ENCODE measurements at regions not wholly inside any gene's neighbourhood (a gene's known extent, or its start where the extent isn't known, plus 50 kb on each side); places are given as distances from the start of the nearest gene placed in this dataset.

DNA sequence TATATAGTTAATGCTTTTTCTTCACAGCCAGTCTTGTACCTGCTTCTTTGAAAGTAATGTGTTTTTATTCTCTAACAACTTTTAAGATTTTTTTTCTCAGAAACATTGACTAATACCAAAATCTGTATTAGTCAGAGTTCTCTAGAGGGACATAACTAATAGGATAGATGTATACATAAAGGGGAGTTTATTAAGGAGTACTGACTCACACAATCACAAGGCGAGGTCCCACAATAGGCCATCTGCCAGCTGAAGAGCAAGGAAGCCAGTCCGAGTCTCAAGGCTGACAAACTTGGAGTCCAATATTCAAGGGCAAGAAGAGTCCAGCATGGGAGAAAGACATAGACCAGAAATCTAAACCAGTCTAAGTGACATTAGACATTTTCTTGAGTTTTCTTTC lies 140.0 kb downstream of the RAB38 start:
- CTCF ChIA-PET, result no interaction called here
- H3K27me3 Mint-ChIP-seq (ENCODE audit: low read depth), result peaks cover 2% of the 10 kb centered on the region
- H3K4me3 Mint-ChIP-seq, result no peak overlapping the region
- peaks cover 2% of the 10 kb centered on the region for H3K9me3 Mint-ChIP-seq
- no peaks in the 10 kb centered on the region for H3K4me1 Mint-ChIP-seq (ENCODE audit: low read depth)
- H3K36me3 Mint-ChIP-seq (ENCODE audit: low read depth), result no peaks in the 10 kb centered on the region
- no peak for DNase-seq
- intact Hi-C loops (cut with micrococcal nuclease), result no loop called here
- no peak overlapping the region for H3K27ac Mint-ChIP-seq

DNA sequence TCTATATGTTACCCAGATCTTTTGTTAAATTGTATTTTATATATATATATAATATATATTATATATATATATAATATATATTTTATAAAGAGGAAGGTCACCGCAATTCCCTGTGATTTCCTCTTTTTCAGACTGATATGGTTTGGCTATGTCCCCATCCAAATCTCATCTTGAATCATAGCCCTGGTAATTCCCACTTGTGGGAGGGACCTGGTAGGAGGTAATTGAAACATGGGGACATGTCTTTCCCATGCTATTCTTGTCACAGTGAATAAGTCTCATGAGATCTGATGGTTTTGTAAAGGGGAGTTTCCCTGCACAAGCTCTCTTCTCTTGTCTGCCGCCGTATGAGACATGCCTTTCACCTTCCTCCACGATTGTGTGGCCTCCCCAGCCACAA lies 157.6 kb downstream of the RAB38 start:
- CTCF ChIA-PET, result interaction anchor here (0.6 to 3.6 kb wide), 7 partner anchors 214 to 541 kb away, joined by 3 to 41 read pairs (median 4); no protein-coding TSS in a partner anchor
- H3K27ac Mint-ChIP-seq, result no peak overlapping the region
- intact Hi-C loops (cut with micrococcal nuclease), result no loop called here
- peaks cover 2% of the 10 kb centered on the region for H3K27me3 Mint-ChIP-seq (ENCODE audit: low read depth)
- DNase-seq, result no peak
- no peaks in the 10 kb centered on the region for H3K4me1 Mint-ChIP-seq (ENCODE audit: low read depth)
- H3K4me3 Mint-ChIP-seq, result no peak overlapping the region
- H3K9me3 Mint-ChIP-seq, result no peaks in the 10 kb centered on the region
- H3K36me3 Mint-ChIP-seq (ENCODE audit: low read depth), result no peaks in the 10 kb centered on the region

DNA sequence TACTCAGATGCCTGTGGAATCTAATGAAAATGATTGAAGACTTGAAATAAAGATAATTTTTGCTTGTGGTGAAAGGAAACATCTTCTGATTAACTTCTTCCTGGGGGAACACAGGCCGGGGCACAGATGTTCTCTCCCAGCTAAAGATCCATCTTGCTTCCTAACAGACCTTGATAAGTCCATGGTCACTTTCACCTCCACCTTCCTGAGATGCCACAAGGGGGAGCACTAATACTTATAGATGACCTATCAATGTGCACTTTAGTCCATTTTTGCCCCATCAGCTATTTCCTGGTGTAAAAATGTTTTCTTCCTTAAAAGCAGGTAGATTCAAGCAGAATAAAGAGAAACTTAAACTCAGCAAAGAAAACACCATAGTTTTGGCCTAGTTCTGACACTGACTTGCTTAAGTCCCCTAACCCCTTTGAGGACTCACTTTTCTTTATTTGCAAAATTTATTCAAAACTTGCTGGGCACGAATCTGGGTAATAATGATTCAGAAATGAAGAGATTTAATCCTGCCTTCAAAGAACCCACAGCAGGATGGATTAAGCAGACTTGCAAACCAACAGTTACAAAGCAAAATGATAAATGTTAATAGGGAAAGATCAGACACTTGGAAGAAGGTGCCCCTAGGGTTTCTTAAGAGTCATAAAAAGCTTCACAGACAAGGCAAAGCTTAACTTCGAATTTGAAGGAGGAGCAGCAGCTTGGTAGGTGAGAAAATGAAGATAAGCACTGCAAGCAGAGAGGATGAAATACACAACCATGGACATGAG lies 158.7 kb downstream of the RAB38 start:
- DNase-seq, result peak; percentile 77
- H3K36me3 Mint-ChIP-seq (ENCODE audit: low read depth), result no peaks in the 10 kb centered on the region
- CTCF ChIA-PET, result interaction anchor here (0.6 to 3.6 kb wide), 16 partner anchors 11 to 539 kb away, joined by 3 to 41 read pairs (median 3); no protein-coding TSS in a partner anchor
- no peaks in the 10 kb centered on the region for H3K9me3 Mint-ChIP-seq
- no peak overlapping the region for H3K27ac Mint-ChIP-seq
- H3K4me3 Mint-ChIP-seq, result no peak overlapping the region
- H3K27me3 Mint-ChIP-seq (ENCODE audit: low read depth), result no peaks in the 10 kb centered on the region
- intact Hi-C loops (cut with micrococcal nuclease), result loop anchor here (1.0 kb wide), 2 partner anchors 528 to 536 kb away; no protein-coding TSS in a partner anchor
- no peaks in the 10 kb centered on the region for H3K4me1 Mint-ChIP-seq (ENCODE audit: low read depth)

DNA sequence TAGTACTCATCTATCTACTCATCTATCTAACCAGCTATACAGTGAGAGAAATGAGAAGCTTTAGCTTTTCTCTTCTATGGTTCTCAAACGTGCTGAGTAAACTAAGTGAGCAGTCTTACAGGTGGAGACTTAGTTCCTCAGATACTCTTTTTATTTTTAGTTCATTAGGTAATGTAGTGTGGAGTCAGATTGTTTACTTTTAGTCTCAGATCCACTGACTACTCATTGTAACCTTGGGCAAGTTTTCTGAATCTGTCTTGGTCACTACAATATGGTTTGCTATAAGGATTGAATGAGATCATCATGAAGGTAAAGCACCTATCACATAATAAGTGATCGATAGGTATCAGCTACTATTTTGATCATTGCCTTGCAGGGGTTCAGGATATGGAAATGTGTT lies 160.1 kb downstream of the RAB38 start:
- no peaks in the 10 kb centered on the region for H3K4me1 Mint-ChIP-seq (ENCODE audit: low read depth)
- no peaks in the 10 kb centered on the region for H3K36me3 Mint-ChIP-seq (ENCODE audit: low read depth)
- H3K27me3 Mint-ChIP-seq (ENCODE audit: low read depth), result no peaks in the 10 kb centered on the region
- H3K27ac Mint-ChIP-seq, result no peak overlapping the region
- CTCF ChIA-PET, result interaction anchor here (0.6 to 3.6 kb wide), 5 partner anchors 38 to 536 kb away, joined by 3 to 41 read pairs (median 4); no protein-coding TSS in a partner anchor
- no peak for DNase-seq
- no peaks in the 10 kb centered on the region for H3K9me3 Mint-ChIP-seq
- intact Hi-C loops (cut with micrococcal nuclease), result no loop called here
- H3K4me3 Mint-ChIP-seq, result no peak overlapping the region

DNA sequence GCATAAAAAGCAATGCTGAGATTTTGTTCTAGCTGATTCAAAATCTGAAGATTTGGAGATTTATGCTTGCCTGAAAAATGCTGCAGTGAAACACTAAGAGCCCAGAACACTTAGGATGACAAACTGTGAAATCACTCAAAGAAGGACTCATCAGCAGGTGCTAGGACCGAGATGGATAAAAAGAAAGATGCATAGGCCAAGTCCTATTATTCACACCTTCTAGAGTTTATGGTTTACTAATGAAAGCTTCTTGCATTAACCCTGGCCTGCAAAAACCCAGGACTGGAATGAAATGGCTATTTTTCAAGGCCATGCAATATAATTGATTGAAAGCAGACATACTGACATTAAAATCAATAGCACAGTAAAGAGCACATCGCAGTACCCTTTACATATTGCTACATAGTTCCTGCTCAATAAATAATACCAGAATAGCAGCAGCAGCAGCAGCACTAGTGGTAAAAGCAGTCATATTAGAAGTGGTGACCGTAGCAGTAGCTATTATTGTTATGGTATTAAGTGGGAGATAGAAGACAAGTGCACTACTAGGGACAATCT lies 161.7 kb downstream of the RAB38 start:
- Mint-ChIP-seq H3K27ac (no peak overlapping the region), H3K4me1 (ENCODE audit: low read depth) (no peaks in the 10 kb centered on the region), H3K9me3 (no peaks in the 10 kb centered on the region), H3K36me3 (ENCODE audit: low read depth) (no peaks in the 10 kb centered on the region), H3K4me3 (no peak overlapping the region), H3K27me3 (ENCODE audit: low read depth) (no peaks in the 10 kb centered on the region)
- DNase-seq, result no peak
- intact Hi-C loops (cut with micrococcal nuclease), result no loop called here
- CTCF ChIA-PET, result interaction anchor here (0.6 kb wide), 2 partner anchors 533 to 874 kb away, joined by 3 read pairs; no protein-coding TSS in a partner anchor

DNA sequence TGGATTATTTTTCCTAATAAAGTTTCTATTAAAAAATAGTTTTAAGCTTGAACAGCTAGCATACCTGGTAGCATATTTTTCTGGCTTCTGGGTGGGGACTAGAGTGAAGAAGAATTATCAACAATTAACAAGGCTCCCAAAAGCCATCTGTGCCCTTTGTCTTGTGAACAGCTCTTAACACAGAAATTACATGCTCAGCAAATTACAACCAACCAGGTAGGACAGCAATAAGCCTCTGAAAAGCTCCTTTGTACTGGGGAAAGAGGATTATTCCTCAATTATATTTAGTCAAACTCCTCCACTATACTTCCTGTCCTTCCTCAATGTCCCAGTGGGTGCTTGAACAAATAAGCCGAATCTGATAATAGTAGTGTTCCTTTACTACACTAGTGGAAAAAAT lies 162.8 kb downstream of the RAB38 start:
- H3K4me3 Mint-ChIP-seq, result no peak overlapping the region
- CTCF ChIA-PET, result no interaction called here
- no peak overlapping the region for H3K27ac Mint-ChIP-seq
- no peaks in the 10 kb centered on the region for H3K9me3 Mint-ChIP-seq
- no peak for DNase-seq
- H3K36me3 Mint-ChIP-seq (ENCODE audit: low read depth), result no peaks in the 10 kb centered on the region
- H3K27me3 Mint-ChIP-seq (ENCODE audit: low read depth), result no peaks in the 10 kb centered on the region
- intact Hi-C loops (cut with micrococcal nuclease), result no loop called here
- no peaks in the 10 kb centered on the region for H3K4me1 Mint-ChIP-seq (ENCODE audit: low read depth)

DNA sequence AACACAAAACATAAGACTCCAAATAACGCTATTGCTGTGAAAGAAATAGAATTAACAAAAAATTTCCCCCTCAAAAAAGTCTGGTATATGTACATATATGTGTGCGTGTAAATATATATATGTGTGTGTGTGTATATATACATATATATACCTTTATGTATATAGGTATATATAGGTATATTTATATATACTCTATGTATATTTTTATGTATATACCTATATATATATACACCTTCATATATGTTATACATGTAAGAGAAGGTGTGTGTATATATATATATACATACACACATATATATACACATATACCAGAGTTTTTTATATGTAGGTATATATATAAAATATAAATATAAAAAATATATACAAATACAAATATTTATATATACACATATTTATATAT lies 199.2 kb downstream of the RAB38 start:
- no peak for DNase-seq
- intact Hi-C loops (cut with micrococcal nuclease), result no loop called here
- no peak overlapping the region for H3K4me3 Mint-ChIP-seq
- no peaks in the 10 kb centered on the region for H3K36me3 Mint-ChIP-seq (ENCODE audit: low read depth)
- CTCF ChIA-PET, result no interaction called here
- no peaks in the 10 kb centered on the region for H3K9me3 Mint-ChIP-seq
- H3K4me1 Mint-ChIP-seq (ENCODE audit: low read depth), result no peaks in the 10 kb centered on the region
- H3K27me3 Mint-ChIP-seq (ENCODE audit: low read depth), result no peaks in the 10 kb centered on the region
- H3K27ac Mint-ChIP-seq, result no peak overlapping the region

DNA sequence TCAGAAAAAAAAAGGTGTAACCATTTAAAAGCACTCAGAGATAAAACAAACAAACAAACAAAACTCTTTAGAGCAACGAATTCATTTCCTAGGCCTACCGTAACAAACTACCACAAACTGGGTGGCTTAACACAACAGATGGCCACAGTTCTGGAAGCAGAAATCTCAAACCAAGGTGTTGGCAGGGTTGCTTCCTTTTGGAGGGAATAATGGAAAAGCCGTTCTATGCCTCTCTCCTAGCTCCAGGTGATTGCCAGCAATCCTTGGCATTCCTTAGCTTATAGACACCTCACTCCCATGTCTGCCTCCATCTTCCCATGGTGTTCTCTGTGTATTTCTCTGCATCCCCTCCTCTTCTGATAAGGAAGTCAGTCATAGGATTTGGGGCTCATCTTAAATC lies 200.4 kb downstream of the RAB38 start:
- Mint-ChIP-seq H3K9me3 (no peaks in the 10 kb centered on the region), H3K27me3 (ENCODE audit: low read depth) (no peaks in the 10 kb centered on the region), H3K27ac (no peak overlapping the region), H3K4me1 (ENCODE audit: low read depth) (no peaks in the 10 kb centered on the region), H3K36me3 (ENCODE audit: low read depth) (no peaks in the 10 kb centered on the region), H3K4me3 (no peak overlapping the region)
- CTCF ChIA-PET, result interaction anchor here (0.7 kb wide), 1 partner anchor 466 kb away, joined by 3 read pairs; no protein-coding TSS in a partner anchor
- no peak for DNase-seq
- intact Hi-C loops (cut with micrococcal nuclease), result no loop called here

DNA sequence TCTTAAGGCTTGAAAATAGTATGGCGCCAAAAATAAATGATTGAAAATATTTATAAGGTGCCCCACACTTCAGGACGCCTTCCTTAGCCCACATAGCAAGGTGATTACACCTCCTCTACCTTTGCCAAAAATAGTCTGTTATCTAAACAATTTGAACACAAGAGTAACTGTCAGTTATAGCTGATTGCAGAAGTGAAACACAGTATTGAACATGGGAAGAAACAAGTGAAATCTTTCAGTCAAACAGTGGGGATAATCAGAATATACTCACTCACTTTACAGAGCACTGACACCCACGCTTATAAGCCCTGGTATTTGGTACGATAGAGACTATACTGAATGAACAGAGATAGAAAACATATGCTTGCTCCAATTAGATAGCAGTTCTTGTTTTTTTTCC lies 203.1 kb downstream of the RAB38 start:
- no peaks in the 10 kb centered on the region for H3K4me1 Mint-ChIP-seq (ENCODE audit: low read depth)
- intact Hi-C loops (cut with micrococcal nuclease), result no loop called here
- no peak overlapping the region for H3K27ac Mint-ChIP-seq
- H3K4me3 Mint-ChIP-seq, result no peak overlapping the region
- DNase-seq, result no peak
- no peaks in the 10 kb centered on the region for H3K36me3 Mint-ChIP-seq (ENCODE audit: low read depth)
- H3K27me3 Mint-ChIP-seq (ENCODE audit: low read depth), result no peaks in the 10 kb centered on the region
- CTCF ChIA-PET, result interaction anchor here (1.4 kb wide), 1 partner anchor 44 kb away, joined by 3 read pairs; no protein-coding TSS in a partner anchor
- no peaks in the 10 kb centered on the region for H3K9me3 Mint-ChIP-seq

DNA sequence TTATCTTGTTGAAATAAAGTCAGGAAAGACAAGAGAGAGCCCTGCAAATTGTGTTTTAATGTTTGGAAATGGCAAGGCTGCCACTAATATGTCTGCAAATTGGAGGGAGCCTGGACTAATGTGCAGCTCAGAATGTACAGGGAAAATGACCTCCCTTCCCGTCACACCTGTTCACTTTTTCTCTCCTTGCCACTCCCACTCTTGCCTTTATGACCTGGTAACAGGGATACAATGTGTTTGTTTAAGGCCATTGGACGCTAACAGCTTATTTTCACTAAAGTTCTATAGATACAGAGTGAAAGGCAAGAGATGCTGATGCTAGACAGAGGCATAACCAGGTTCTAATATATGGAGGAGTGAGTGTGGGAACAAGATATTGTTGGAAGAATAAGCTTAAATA lies 203.9 kb downstream of the RAB38 start:
- Mint-ChIP-seq H3K27me3 (ENCODE audit: low read depth) (no peaks in the 10 kb centered on the region), H3K4me3 (no peak overlapping the region), H3K27ac (no peak overlapping the region), H3K4me1 (ENCODE audit: low read depth) (no peaks in the 10 kb centered on the region), H3K36me3 (ENCODE audit: low read depth) (no peaks in the 10 kb centered on the region), H3K9me3 (no peaks in the 10 kb centered on the region)
- no peak for DNase-seq
- CTCF ChIA-PET, result interaction anchor here (1.4 kb wide), 2 partner anchors 44 to 581 kb away, joined by 3 read pairs; no protein-coding TSS in a partner anchor
- intact Hi-C loops (cut with micrococcal nuclease), result no loop called here

DNA sequence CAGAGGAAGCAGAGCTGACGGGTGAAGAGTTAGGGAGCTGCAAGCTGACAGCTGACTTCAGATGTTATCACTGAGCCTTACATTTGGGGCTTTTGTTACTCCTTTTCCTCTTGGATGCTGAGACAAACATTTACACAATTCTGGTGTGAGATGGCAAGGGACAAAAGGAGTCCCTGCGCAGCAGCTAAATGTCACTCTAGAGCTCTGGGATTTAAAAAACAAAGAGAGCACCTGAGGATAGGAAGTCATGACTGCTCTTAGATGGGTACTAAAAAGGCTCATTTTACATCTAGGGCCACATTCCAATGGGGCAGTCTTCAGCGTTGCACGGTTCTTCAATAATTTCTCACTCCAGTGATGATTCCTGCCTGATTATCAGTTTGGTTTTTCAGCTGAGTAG lies 204.5 kb downstream of the RAB38 start:
- Mint-ChIP-seq H3K27me3 (ENCODE audit: low read depth) (no peaks in the 10 kb centered on the region), H3K4me1 (ENCODE audit: low read depth) (no peaks in the 10 kb centered on the region), H3K9me3 (no peaks in the 10 kb centered on the region), H3K4me3 (no peak overlapping the region), H3K36me3 (ENCODE audit: low read depth) (no peaks in the 10 kb centered on the region), H3K27ac (no peak overlapping the region)
- intact Hi-C loops (cut with micrococcal nuclease), result no loop called here
- CTCF ChIA-PET, result interaction anchor here (1.4 kb wide), 1 partner anchor 581 kb away, joined by 3 read pairs; no protein-coding TSS in a partner anchor
- DNase-seq, result no peak

DNA sequence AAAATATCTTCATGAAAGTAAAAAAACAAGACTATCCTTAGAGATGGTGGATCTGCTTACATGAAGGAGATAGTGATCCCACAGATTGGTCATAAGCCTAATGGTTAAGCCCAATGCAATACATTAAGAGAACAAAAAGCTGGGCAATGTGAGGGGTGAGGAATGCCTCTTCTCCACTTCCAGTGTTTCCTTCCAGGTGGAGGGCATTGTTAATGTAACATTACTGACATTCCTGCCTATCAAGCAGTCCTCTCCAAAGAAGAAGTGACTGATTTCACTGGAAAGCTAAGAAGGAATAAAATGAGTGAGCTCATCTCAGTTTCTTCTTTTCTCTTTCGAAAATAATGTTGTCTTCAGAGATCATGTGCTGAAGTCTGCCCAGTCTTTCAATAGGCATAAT lies 207.8 kb downstream of the RAB38 start:
- CTCF ChIA-PET, result no interaction called here
- no peak overlapping the region for H3K27ac Mint-ChIP-seq
- no peaks in the 10 kb centered on the region for H3K9me3 Mint-ChIP-seq
- no peaks in the 10 kb centered on the region for H3K36me3 Mint-ChIP-seq (ENCODE audit: low read depth)
- no peak for DNase-seq
- H3K27me3 Mint-ChIP-seq (ENCODE audit: low read depth), result peaks cover 2% of the 10 kb centered on the region
- H3K4me1 Mint-ChIP-seq (ENCODE audit: low read depth), result no peaks in the 10 kb centered on the region
- H3K4me3 Mint-ChIP-seq, result no peak overlapping the region
- intact Hi-C loops (cut with micrococcal nuclease), result no loop called here

DNA sequence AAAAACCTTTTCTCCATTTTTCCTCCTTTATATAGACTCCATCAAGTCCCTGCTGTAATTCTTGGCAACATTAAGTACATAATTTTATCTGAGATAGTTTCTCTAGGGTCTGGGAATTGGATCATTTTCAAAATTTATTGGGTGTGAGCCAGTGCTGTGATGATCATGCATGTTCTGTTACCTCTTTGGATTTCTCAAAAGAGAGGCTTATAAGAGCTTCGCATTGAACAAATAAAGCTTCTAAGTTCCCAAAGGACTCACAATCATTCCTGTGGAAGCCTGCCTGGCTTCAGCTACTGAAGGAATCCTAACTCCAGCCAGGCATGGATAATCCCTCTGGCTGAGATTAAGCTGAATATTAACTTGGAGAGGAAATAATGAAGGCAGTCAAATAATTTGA lies 208.5 kb downstream of the RAB38 start:
- no peaks in the 10 kb centered on the region for H3K9me3 Mint-ChIP-seq

More for the DNA sequence above, 208.5 kb downstream of the RAB38 start:
- Mint-ChIP-seq H3K27ac (no peak overlapping the region), H3K4me1 (ENCODE audit: low read depth) (no peaks in the 10 kb centered on the region), H3K4me3 (no peak overlapping the region), H3K27me3 (ENCODE audit: low read depth) (peaks cover 2% of the 10 kb centered on the region), H3K36me3 (ENCODE audit: low read depth) (no peaks in the 10 kb centered on the region)
- DNase-seq, result no peak
- intact Hi-C loops (cut with micrococcal nuclease), result no loop called here
- CTCF ChIA-PET, result no interaction called here
